ENCODE measurements at regions not wholly inside any gene's neighbourhood (a gene's known extent, or its start where the extent isn't known, plus 50 kb on each side); places are given as distances from the start of the nearest gene placed in this dataset.

DNA sequence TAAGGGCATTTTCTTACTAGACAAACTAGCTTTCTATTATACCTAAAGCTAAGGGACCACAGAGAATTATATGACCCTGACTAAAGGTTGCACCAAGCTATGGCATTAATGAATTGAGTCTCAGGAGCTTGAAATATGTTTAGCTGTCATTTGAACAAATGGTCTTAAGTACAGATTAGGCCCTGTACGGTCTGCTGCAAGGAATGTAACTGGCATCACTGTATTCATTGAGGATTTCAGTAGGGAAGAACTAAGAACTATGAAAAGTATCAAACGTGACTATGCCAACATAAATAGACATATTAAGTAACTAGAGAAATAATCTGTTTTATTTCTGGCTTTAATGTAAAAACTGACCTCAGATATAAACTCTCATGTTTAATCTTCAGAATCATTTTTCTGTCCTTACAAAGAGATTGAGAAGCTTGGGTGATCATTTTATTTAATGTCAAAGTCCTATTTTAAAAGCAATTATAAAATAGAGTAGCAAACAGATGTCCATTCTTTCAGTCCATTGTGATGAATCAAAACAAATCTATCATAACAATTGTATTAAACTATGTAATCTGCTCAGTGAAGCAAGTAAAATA lies 845.9 kb downstream of the MAT2B start:
- H3K4me3 ChIP-seq (ENCODE audit: low read depth, low read length), result no peak overlapping the region
- TF ChIP-seq, protein P1, sequence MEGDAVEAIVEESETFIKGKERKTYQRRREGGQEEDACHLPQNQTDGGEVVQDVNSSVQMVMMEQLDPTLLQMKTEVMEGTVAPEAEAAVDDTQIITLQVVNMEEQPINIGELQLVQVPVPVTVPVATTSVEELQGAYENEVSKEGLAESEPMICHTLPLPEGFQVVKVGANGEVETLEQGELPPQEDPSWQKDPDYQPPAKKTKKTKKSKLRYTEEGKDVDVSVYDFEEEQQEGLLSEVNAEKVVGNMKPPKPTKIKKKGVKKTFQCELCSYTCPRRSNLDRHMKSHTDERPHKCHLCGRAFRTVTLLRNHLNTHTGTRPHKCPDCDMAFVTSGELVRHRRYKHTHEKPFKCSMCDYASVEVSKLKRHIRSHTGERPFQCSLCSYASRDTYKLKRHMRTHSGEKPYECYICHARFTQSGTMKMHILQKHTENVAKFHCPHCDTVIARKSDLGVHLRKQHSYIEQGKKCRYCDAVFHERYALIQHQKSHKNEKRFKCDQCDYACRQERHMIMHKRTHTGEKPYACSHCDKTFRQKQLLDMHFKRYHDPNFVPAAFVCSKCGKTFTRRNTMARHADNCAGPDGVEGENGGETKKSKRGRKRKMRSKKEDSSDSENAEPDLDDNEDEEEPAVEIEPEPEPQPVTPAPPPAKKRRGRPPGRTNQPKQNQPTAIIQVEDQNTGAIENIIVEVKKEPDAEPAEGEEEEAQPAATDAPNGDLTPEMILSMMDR (IDR thresholded peaks at IDR 0.05; ENCODE audit: borderline replicate concordance, insufficient read depth, low read depth, low read length), result no peak

DNA sequence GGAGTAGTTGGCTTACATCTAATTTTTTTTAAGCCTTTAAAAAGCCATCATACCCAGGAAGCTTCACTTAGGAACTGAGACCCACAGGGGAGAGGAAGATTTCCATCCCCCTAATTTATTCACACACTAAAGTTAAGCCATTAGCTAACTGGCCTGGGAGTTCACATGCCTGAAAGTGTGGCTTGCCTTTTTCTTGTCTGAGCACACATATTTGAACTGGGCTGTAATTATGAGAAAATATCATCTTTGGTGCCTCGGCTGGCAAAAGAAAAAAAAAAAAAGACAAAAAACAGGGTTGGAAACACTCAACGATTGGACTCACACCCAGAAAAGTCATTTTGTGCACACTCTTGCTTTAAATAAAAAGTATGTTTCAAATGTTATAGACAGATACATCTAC lies 847.3 kb downstream of the MAT2B start:
- no peak overlapping the region for H3K4me3 ChIP-seq (ENCODE audit: low read depth, low read length)

DNA sequence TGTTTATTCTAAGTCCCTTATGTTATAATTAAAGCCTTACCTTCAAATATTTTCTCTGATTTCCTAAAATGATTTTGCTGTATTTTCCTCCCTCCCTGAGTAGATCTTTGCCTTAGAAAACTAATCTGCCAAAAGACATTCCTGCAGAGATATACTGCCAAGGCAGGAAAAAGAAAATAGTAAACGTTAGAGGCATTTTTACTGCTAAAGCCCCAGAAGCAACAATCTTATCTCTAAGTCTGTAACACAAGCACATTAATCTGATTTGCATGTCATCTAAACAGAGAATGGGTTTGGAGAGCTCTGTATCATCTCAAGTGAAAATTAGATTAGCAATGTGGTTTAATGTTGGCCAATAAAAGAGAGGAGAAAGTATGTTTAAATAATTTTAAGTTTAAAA lies 847.7 kb downstream of the MAT2B start:
- TF ChIP-seq, protein P1 (IDR thresholded peaks at IDR 0.05; ENCODE audit: borderline replicate concordance, insufficient read depth, low read depth, low read length), result no peak
- H3K4me3 ChIP-seq (ENCODE audit: low read depth, low read length), result no peak overlapping the region

More for the DNA sequence above, 847.3 kb downstream of the MAT2B start:
- TF ChIP-seq, protein P1 (IDR thresholded peaks at IDR 0.05; ENCODE audit: borderline replicate concordance, insufficient read depth, low read depth, low read length), result no peak

DNA sequence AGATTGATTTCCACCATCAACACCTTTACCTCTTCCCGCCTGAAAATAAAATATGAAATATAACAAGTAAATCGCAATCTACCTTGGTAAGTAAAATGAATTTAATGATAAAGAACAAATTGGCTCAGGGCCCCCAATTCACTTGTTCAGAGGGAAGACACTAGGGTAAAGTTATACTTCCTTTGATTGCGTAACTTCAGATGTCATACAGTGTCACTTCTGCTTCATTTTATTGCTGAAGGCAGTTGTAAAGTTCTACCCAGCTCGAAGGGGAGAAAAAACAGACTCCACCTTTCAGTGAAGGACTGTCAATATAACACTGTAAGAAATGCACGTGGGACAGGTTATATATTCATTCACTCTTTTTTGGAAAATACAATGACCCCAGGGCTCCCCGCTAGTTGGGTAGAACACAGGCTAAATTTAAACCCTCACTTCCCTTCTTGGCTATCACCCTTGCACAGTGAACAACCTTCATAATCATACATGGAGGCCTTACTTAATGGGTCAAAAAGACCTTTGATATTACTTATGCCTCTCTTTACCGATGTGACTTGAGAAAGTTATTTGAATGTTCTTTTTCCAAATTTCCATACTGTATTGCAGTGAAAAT lies 848.8 kb downstream of the MAT2B start:
- TF ChIP-seq, protein P1 (IDR thresholded peaks at IDR 0.05; ENCODE audit: borderline replicate concordance, insufficient read depth, low read depth, low read length), result no peak
- no peak overlapping the region for H3K4me3 ChIP-seq (ENCODE audit: low read depth, low read length)

DNA sequence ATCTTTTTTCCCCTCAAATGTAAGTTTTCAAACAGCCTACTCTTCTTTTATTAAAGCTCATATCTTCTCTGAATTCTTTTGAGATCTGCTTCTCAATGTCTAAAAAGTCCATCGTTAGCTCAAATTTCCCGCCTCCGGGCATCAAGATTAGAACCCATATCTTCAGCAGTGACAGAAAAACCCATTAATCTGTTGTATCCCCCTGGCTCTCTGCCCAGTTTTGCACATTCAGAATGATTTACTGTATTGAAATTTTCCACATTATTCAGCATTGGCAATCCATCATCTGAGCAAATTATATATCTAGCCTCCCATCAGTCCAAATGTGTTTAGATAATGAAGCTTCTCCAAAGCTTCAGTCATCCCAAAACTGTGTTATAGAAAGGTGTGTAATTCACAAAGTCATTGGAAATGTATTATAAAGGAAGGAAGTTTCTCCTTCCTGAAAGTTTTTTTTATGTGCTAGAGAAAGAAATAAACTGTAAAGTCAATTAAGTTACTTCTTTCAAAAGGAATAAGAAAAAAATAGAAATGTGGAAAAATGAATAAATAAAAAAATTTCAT lies 849.9 kb downstream of the MAT2B start:
- no peak overlapping the region for H3K4me3 ChIP-seq (ENCODE audit: low read depth, low read length)
- TF ChIP-seq, protein P1 (IDR thresholded peaks at IDR 0.05; ENCODE audit: borderline replicate concordance, insufficient read depth, low read depth, low read length), result no peak

DNA sequence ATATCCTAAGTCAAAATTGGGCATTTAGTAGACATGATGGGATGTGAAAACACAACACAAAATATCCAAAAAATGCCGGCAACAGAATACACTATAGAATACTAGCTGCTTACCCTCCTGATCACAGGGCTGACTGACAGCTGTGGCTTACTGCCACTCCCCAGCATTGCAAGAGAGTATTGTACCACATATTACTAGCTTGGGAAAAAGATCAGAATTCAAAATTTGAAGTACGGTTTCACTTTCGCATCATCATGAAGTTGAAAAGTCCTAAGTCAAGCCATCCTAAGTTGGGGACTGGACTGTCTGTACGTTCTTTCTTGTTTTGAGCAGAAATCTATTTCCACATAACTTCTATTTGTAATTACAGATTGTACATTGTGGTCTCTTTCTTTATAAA lies 851.4 kb downstream of the MAT2B start:
- TF ChIP-seq, protein P1 (IDR thresholded peaks at IDR 0.05; ENCODE audit: borderline replicate concordance, insufficient read depth, low read depth, low read length), result no peak
- no peak overlapping the region for H3K4me3 ChIP-seq (ENCODE audit: low read depth, low read length)

Data from GM12875 (cell line).